ENCODE measurements at regions not wholly inside any gene's neighbourhood (a gene's known extent, or its start where the extent isn't known, plus 50 kb on each side); places are given as distances from the start of the nearest gene placed in this dataset.

DNA sequence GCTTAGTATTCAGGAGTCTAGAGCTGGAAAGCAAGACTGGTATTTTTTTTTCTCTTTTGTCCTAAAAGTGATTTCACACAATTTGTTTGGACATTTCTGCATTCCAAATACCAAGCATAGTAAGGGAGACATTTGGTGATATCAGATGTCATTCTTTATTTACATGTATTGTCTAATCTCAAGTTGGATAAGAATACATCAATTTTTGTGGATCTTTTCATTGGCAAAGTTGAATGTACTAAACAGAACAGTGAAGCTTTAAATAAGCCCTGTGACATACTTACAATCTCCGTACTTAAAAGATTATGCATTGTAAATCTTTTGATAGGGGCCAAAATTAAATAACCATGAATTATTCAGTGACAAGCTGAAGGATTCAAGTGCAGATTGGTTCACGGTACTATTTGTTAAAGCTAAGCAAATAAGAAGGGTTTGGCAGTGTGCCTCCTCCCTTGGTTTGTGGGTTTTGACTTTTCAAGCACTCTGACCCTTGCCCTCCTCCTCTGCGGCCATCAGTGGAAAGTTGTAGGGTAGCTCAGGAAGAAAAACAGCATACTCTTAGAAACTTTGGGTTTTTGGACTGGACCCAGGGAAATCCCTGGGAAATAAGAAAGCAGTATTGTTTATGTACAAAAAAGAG is 663.7 kb downstream of the ADGRL2 start:
- TF ChIP-seq, protein P1, sequence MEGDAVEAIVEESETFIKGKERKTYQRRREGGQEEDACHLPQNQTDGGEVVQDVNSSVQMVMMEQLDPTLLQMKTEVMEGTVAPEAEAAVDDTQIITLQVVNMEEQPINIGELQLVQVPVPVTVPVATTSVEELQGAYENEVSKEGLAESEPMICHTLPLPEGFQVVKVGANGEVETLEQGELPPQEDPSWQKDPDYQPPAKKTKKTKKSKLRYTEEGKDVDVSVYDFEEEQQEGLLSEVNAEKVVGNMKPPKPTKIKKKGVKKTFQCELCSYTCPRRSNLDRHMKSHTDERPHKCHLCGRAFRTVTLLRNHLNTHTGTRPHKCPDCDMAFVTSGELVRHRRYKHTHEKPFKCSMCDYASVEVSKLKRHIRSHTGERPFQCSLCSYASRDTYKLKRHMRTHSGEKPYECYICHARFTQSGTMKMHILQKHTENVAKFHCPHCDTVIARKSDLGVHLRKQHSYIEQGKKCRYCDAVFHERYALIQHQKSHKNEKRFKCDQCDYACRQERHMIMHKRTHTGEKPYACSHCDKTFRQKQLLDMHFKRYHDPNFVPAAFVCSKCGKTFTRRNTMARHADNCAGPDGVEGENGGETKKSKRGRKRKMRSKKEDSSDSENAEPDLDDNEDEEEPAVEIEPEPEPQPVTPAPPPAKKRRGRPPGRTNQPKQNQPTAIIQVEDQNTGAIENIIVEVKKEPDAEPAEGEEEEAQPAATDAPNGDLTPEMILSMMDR (IDR thresholded peaks at IDR 0.05; ENCODE audit: low read length), result no peak
- no peak for TF ChIP-seq EZH2 (IDR thresholded peaks at IDR 0.05; ENCODE audit: borderline replicate concordance, low read length)
